HG02610 (cell line): ENCODE measurements at regions not wholly inside any gene's neighbourhood (a gene's known extent, or its start where the extent isn't known, plus 50 kb on each side); places are given as distances from the start of the nearest gene placed in this dataset.

ENCODE experiments used
- ATAC-seq: cut with Tn5 transposase; IDR thresholded peaks from one replicate; pipeline ENCODE4 v1.9.1; 2021; ENCODE audit warnings: mild to moderate bottlenecking, moderate library complexity; ENCODE audit not compliant: unreplicated experiment

- no peak for ATAC-seq
Measured at GRCh38 chr3:25304916-25305315, 123.1 kb upstream of the RARB start.

GRCh38 chr3:25306066-25306465 lies 122.0 kb upstream of the RARB start:
- no peak for ATAC-seq

GRCh38 chr3:25306705-25307104 lies 121.4 kb upstream of the RARB start:
- no peak for ATAC-seq

- no peak for ATAC-seq
Measured at GRCh38 chr3:25313286-25313685, 114.8 kb upstream of the RARB start.

- ATAC-seq = no peak
Measured at GRCh38 chr3:25324954-25325655, 103.0 kb upstream of the RARB start.

GRCh38 chr3:25335356-25335755 lies 92.7 kb upstream of the RARB start:
- ATAC-seq = no peak

- ATAC-seq = no peak
Measured at GRCh38 chr3:25338158-25338725, 89.8 kb upstream of the RARB start.

GRCh38 chr3:25339225-25339624 lies 88.8 kb upstream of the RARB start:
- ATAC-seq = no peak

GRCh38 chr3:25344670-25345069 lies 83.4 kb upstream of the RARB start:
- ATAC-seq = no peak

GRCh38 chr3:25349095-25349494 lies 79.0 kb upstream of the RARB start:
- no peak for ATAC-seq

GRCh38 chr3:25349828-25350724 lies 78.0 kb upstream of the RARB start:
- ATAC-seq = no peak

GRCh38 chr3:25350725-25351114 lies 77.3 kb upstream of the RARB start:
- no peak for ATAC-seq

GRCh38 chr3:25354071-25354470 lies 74.0 kb upstream of the RARB start:
- ATAC-seq = no peak

- no peak for ATAC-seq
Measured at GRCh38 chr3:25355034-25355885, 72.8 kb upstream of the RARB start.

GRCh38 chr3:25355998-25356397 lies 72.1 kb upstream of the RARB start:
- no peak for ATAC-seq

GRCh38 chr3:25362118-25362517 lies 65.9 kb upstream of the RARB start:
- no peak for ATAC-seq

- ATAC-seq = no peak
Measured at GRCh38 chr3:25365636-25366035, 62.4 kb upstream of the RARB start.

GRCh38 chr3:25367025-25367424 lies 61.0 kb upstream of the RARB start:
- no peak for ATAC-seq

GRCh38 chr3:25372167-25372566 lies 55.9 kb upstream of the RARB start:
- no peak for ATAC-seq

GRCh38 chr3:25376340-25376739 lies 51.7 kb upstream of the RARB start:
- ATAC-seq = no peak

- ATAC-seq = no peak
Measured at GRCh38 chr3:25377042-25377441, 51.0 kb upstream of the RARB start.
